ENCODE measurements at regions not wholly inside any gene's neighbourhood (a gene's known extent, or its start where the extent isn't known, plus 50 kb on each side); places are given as distances from the start of the nearest gene placed in this dataset.

- TF ChIP-seq RAD21 (IDR thresholded peaks at IDR 0.05; ENCODE audit: insufficient read depth, low read depth, low read length) (no peak), CTCF (IDR thresholded peaks at IDR 0.05 in 2 of 3, conservative IDR thresholded peaks at IDR 0.05 in 1 of 3; ENCODE audit: control insufficient read depth in 2 of 3, extremely low read depth in 1 of 3, insufficient read depth in 1 of 3, low read depth in 3 of 3, low read length in 3 of 3) (no peak), BHLHE40 (IDR thresholded peaks at IDR 0.05; ENCODE audit: borderline replicate concordance in 1 of 2, low read depth in 2 of 2, low read length in 1 of 2) (no peak), POLR2A (IDR thresholded peaks at IDR 0.05; ENCODE audit: low read depth, low read length) (no peak), RFX5 (IDR thresholded peaks at IDR 0.05; ENCODE audit: low read depth, low read length) (no peak), FOXM1 (IDR thresholded peaks at IDR 0.05; ENCODE audit: low read depth, low read length) (no peak), NKRF (conservative IDR thresholded peaks at IDR 0.05) (no peak), EP300 (IDR thresholded peaks at IDR 0.05; ENCODE audit: borderline replicate concordance in 1 of 2, control insufficient read depth in 1 of 2, low read depth in 2 of 2, low read length in 2 of 2) (no peak), REST (IDR thresholded peaks at IDR 0.05; ENCODE audit: low read depth, low read length) (peak; percentile 98)
Measured at GRCh38 chr6:88538130-88538706, 372.1 kb upstream of the CNR1 start.
